ENCODE measurements at regions not wholly inside any gene's neighbourhood (a gene's known extent, or its start where the extent isn't known, plus 50 kb on each side); places are given as distances from the start of the nearest gene placed in this dataset.

- TF ChIP-seq PLSCR1 (CRISPR knock-in tag; IDR thresholded peaks at IDR 0.05; ENCODE audit: borderline replicate concordance) (no peak), TERF1 (CRISPR knock-in tag; IDR thresholded peaks at IDR 0.05) (no peak), MXD1 (CRISPR knock-in tag; IDR thresholded peaks at IDR 0.05) (no peak), ATF2 (CRISPR knock-in tag; IDR thresholded peaks at IDR 0.05) (no peak), HMGXB3 (CRISPR knock-in tag; IDR thresholded peaks at IDR 0.05; ENCODE audit: borderline replicate concordance) (peak; percentile 68; the same call in 1 of the 2 replicates), HOXA5 (CRISPR knock-in tag; IDR thresholded peaks at IDR 0.05) (peak; percentile 19; the same call in 1 of the 2 replicates), ZNF577 (CRISPR knock-in tag; IDR thresholded peaks at IDR 0.05; ENCODE audit: borderline replicate concordance, low read depth) (no peak), ZNF18 (CRISPR knock-in tag; IDR thresholded peaks at IDR 0.05; ENCODE audit: insufficient replicate concordance) (peak; percentile 44), SAFB2 (CRISPR knock-in tag; IDR thresholded peaks at IDR 0.05; ENCODE audit: borderline replicate concordance, low read depth) (no peak), ZNF770 (CRISPR knock-in tag; IDR thresholded peaks at IDR 0.05) (no peak), SP2 (CRISPR knock-in tag; IDR thresholded peaks at IDR 0.05) (0 out of 2 replicates have a peak, but pooled peaks have one; percentile 22), ZKSCAN1 (IDR thresholded peaks at IDR 0.05; ENCODE audit: low read length) (no peak), ZNF652 (CRISPR knock-in tag; IDR thresholded peaks at IDR 0.05; ENCODE audit: borderline replicate concordance, low read depth) (no peak)
Measured at GRCh38 chr14:25150934-25151790, 101.2 kb upstream of the STXBP6 start (continued).

Data from HepG2 (cell line).